H1 (cell line): ENCODE measurements at regions not wholly inside any gene's neighbourhood (a gene's known extent, or its start where the extent isn't known, plus 50 kb on each side); places are given as distances from the start of the nearest gene placed in this dataset.

Experiments used
- CTCF ChIA-PET: fragments of 300-600 bp; sonication (Branson Sonifier 250); formaldehyde crosslinking; loops from one replicate; lab custom pipeline; 2021; ENCODE audit not compliant: partially characterized antibody; lab: Charles Lee
- POLR2A ChIA-PET: fragments of 300-600 bp; sonication (Branson Sonifier 250); formaldehyde crosslinking; loops from one replicate; lab custom pipeline; 2021; ENCODE audit warnings: inconsistent platforms; ENCODE audit not compliant: partially characterized antibody; lab: Charles Lee
- DNase-seq, 2 experiments: peaks; one replicate each; pipeline versions ENCODE4 v3.0.0 to v3.0.0-alpha.2; 2010 to 2022; ENCODE audit warnings: low spot score in 2 of 2, low read depth in 1 of 2, mixed read lengths in 1 of 2
- FAIRE-seq: peaks from 2 replicates; lab custom pipeline; 2011; peaks lifted over from hg19 to GRCh38; lab: Jason Lieb, UNC
- H2AFZ ChIP-seq: 2 replicates; pipeline ENCODE4 v1.8.1; 2012; ENCODE audit warnings: low read length, inconsistent platforms
- H2AK5ac ChIP-seq: 2 replicates; pipeline ENCODE4 v1.6.1; 2013; ENCODE audit warnings: low read depth, low read length
- H2BK120ac ChIP-seq: replicated peaks from 2 replicates; pipeline ENCODE3; 2013; ENCODE audit warnings: low read depth, low read length, inconsistent platforms
- H2BK12ac ChIP-seq: 2 replicates; pipeline ENCODE4 v1.6.1; 2013; ENCODE audit warnings: low read depth, low read length
- H2BK15ac ChIP-seq: 2 replicates; pipeline ENCODE4 v1.6.1; 2013; ENCODE audit warnings: low read length
- H2BK20ac ChIP-seq: 2 replicates; pipeline ENCODE4 v1.6.1; 2013; ENCODE audit warnings: low read length
- H2BK5ac ChIP-seq: 2 replicates; pipeline ENCODE4 v1.6.1; 2013; ENCODE audit warnings: low read depth, low read length
- H3K14ac ChIP-seq: 2 replicates; pipeline ENCODE4 v1.6.1; 2013; ENCODE audit warnings: inconsistent platforms; ENCODE audit not compliant: insufficient read length
- H3K18ac ChIP-seq: 2 replicates; pipeline ENCODE4 v1.6.1; 2013; ENCODE audit warnings: low read length; ENCODE audit errors: extremely low read depth
- H3K23ac ChIP-seq: 2 replicates; pipeline ENCODE4 v1.6.1; 2013; ENCODE audit warnings: inconsistent platforms; ENCODE audit not compliant: insufficient read length
- H3K23me2 ChIP-seq: 2 replicates; pipeline ENCODE4 v1.6.1; 2013; ENCODE audit warnings: low read depth, low read length
- H3K27ac ChIP-seq: 2 replicates; pipeline ENCODE4 v1.6.1; 2011; ENCODE audit warnings: low read depth, low read length, inconsistent platforms
- H3K27me3 ChIP-seq, 4 experiments: replicated peaks in 1 of 4; 1 replicate in 1 of 4; 2 replicates in 3 of 4; pipeline versions ENCODE4 v1.6.1 to v1.8.1; 2011 to 2013; ENCODE audit warnings: low read length in 3 of 4, mild to moderate bottlenecking in 3 of 4, inconsistent platforms in 2 of 4, mixed read lengths in 2 of 4, moderate library complexity in 1 of 4; ENCODE audit not compliant: control insufficient read depth in 3 of 4, insufficient read depth in 3 of 4; ENCODE audit errors: extremely low read depth in 1 of 4
- H3K36me3 ChIP-seq, 4 experiments: 2 replicates each; pipeline versions ENCODE4 v1.6.1 to v1.8.1; 2011 to 2013; ENCODE audit warnings: mild to moderate bottlenecking in 4 of 4, low read length in 3 of 4, moderate library complexity in 2 of 4, control low read depth in 1 of 4, inconsistent platforms in 1 of 4; ENCODE audit not compliant: insufficient read depth in 4 of 4, control insufficient read depth in 2 of 4
- H3K4ac ChIP-seq: replicated peaks from 2 replicates; pipeline ENCODE3; 2013; ENCODE audit warnings: low read length, low read depth, mixed read lengths, inconsistent platforms; ENCODE audit not compliant: insufficient read length
- H3K4me1 ChIP-seq, 4 experiments: replicated peaks in 1 of 4; 1 replicate in 1 of 4; 2 replicates in 3 of 4; pipeline versions ENCODE4 v1.6.1 to v1.8.1; 2011 to 2013; ENCODE audit warnings: low read length in 3 of 4, inconsistent platforms in 2 of 4, mixed read lengths in 1 of 4; ENCODE audit not compliant: insufficient read depth in 4 of 4, control insufficient read depth in 3 of 4
- H3K4me2 ChIP-seq, 2 experiments: 2 replicates each; pipeline versions ENCODE4 v1.6.1 to v1.8.1; 2011 to 2013; ENCODE audit warnings: low read depth in 2 of 2, low read length in 2 of 2, control low read depth in 1 of 2, inconsistent platforms in 1 of 2, mild to moderate bottlenecking in 1 of 2; ENCODE audit not compliant: insufficient read depth in 1 of 2
- H3K4me3 ChIP-seq, 4 experiments: fragments of 200-600, 300-600 bp in 1 of 4; sonication (generic), shearing (Covaris generic), sonication (Bioruptor Twin) in 1 of 4; 2 replicates each; pipeline versions ENCODE4 v1.5.1 to v1.8.1; 2011 to 2016; ENCODE audit warnings: low read length in 4 of 4, low read depth in 3 of 4, control low read depth in 2 of 4, inconsistent platforms in 2 of 4, mild to moderate bottlenecking in 2 of 4, mixed read lengths in 1 of 4, moderate library complexity in 1 of 4; ENCODE audit not compliant: insufficient read depth in 2 of 4; ENCODE audit errors: extremely low read depth in 1 of 4
- H3K56ac ChIP-seq: replicated peaks from 2 replicates; pipeline ENCODE3; 2013; ENCODE audit warnings: low read depth, mild to moderate bottlenecking, mixed read lengths, low read length, inconsistent platforms; ENCODE audit not compliant: insufficient read length
- H3K79me1 ChIP-seq: 2 replicates; pipeline ENCODE4 v1.6.1; 2013; ENCODE audit warnings: low read depth, low read length, control low read depth
- H3K79me2 ChIP-seq, 2 experiments: 2 replicates each; pipeline versions ENCODE4 v1.6.1 to v1.8.1; 2012 to 2013; ENCODE audit warnings: low read length in 2 of 2, mild to moderate bottlenecking in 2 of 2, inconsistent platforms in 1 of 2; ENCODE audit not compliant: insufficient read depth in 2 of 2, control insufficient read depth in 1 of 2
- H3K9ac ChIP-seq, 4 experiments: replicated peaks in 1 of 4; 1 replicate in 1 of 4; 2 replicates in 3 of 4; pipeline versions ENCODE4 v1.6.1 to v1.8.1; 2011 to 2013; ENCODE audit warnings: low read depth in 3 of 4, low read length in 3 of 4, control low read depth in 2 of 4, mild to moderate bottlenecking in 2 of 4, moderate library complexity in 2 of 4, inconsistent platforms in 1 of 4; ENCODE audit errors: extremely low read depth in 1 of 4
- H3K9me3 ChIP-seq, 2 experiments: 2 replicates each; pipeline versions ENCODE4 v1.6.1 to v1.8.1; 2012 to 2013; ENCODE audit warnings: mild to moderate bottlenecking in 2 of 2, moderate library complexity in 2 of 2, control low read depth in 1 of 2, inconsistent platforms in 1 of 2, low read depth in 1 of 2, low read length in 1 of 2, mixed read lengths in 1 of 2; ENCODE audit not compliant: insufficient read depth in 2 of 2
- H4K20me1 ChIP-seq, 2 experiments: replicated peaks in 1 of 2; 2 replicates each; pipeline versions ENCODE3 to v1.8.1; 2011 to 2013; ENCODE audit warnings: inconsistent platforms in 2 of 2, low read length in 2 of 2, mild to moderate bottlenecking in 1 of 2; ENCODE audit not compliant: insufficient read depth in 2 of 2, control insufficient read depth in 1 of 2
- H4K5ac ChIP-seq: 2 replicates; pipeline ENCODE4 v1.6.1; 2013; ENCODE audit warnings: low read length, low read depth, mixed read lengths, inconsistent platforms; ENCODE audit not compliant: insufficient read length
- H4K8ac ChIP-seq: 2 replicates; pipeline ENCODE4 v1.8.0; 2013; ENCODE audit warnings: mild to moderate bottlenecking, moderate library complexity, low read length, inconsistent platforms; ENCODE audit not compliant: insufficient read depth; ENCODE audit errors: extremely low read depth
- H4K91ac ChIP-seq: replicated peaks from 2 replicates; pipeline ENCODE3; 2013; ENCODE audit warnings: low read length, mixed read lengths, inconsistent platforms; ENCODE audit not compliant: insufficient read length
- ASH2L ChIP-seq: fragments of 200-600, 300-600 bp; sonication (generic); IDR thresholded peaks from one replicate; pipeline ENCODE4 v1.7.1; 2017; ENCODE audit warnings: low read length
- ATF2 ChIP-seq: IDR thresholded peaks from 2 replicates; pipeline ENCODE4 v1.6.1; 2012; ENCODE audit warnings: low read length, inconsistent platforms
- BACH1 ChIP-seq: IDR thresholded peaks from 2 replicates; pipeline ENCODE4 v1.6.1; 2012; ENCODE audit warnings: low read length, improper control_type of control experiment
- CHD2 ChIP-seq: IDR thresholded peaks from 2 replicates; pipeline ENCODE4 v1.6.1; 2012; ENCODE audit warnings: low read length, improper control_type of control experiment
- CTBP2 ChIP-seq: IDR thresholded peaks from 2 replicates; pipeline ENCODE4 v1.7.0; 2011; ENCODE audit warnings: borderline replicate concordance, mild to moderate bottlenecking, moderate library complexity, mixed read lengths, low read length; ENCODE audit not compliant: insufficient read depth, insufficient read length
- EP300 ChIP-seq, 2 experiments: IDR thresholded peaks; 1 replicate in 1 of 2; 2 replicates in 1 of 2; pipeline ENCODE4 v1.6.1; 2011 to 2012; ENCODE audit warnings: low read depth in 2 of 2, low read length in 2 of 2, mild to moderate bottlenecking in 2 of 2, borderline replicate concordance in 1 of 2, inconsistent platforms in 1 of 2, moderate library complexity in 1 of 2
- GTF2F1 ChIP-seq: IDR thresholded peaks from 2 replicates; pipeline ENCODE4 v1.6.1; 2012; ENCODE audit warnings: low read depth, low read length, improper control_type of control experiment, borderline replicate concordance
- HDAC2 ChIP-seq, 2 experiments: fragments of 300-600 bp in 1 of 2; sonication (generic) in 1 of 2; IDR thresholded peaks; 2 replicates each; pipeline ENCODE4 v1.6.1; 2011 to 2012; ENCODE audit warnings: low read depth in 2 of 2, low read length in 2 of 2, mild to moderate bottlenecking in 2 of 2, moderate library complexity in 2 of 2, borderline replicate concordance in 1 of 2, inconsistent platforms in 1 of 2
- NANOG ChIP-seq: IDR thresholded peaks from 2 replicates; pipeline ENCODE4 v1.6.1; 2011; ENCODE audit warnings: low read length, low read depth, mild to moderate bottlenecking, inconsistent platforms; ENCODE audit not compliant: insufficient read depth, poor library complexity, severe bottlenecking
- POU5F1 ChIP-seq: IDR thresholded peaks from 2 replicates; pipeline ENCODE4 v1.6.1; 2011; ENCODE audit warnings: low read depth, mild to moderate bottlenecking, low read length, moderate library complexity
- SIN3A ChIP-seq, 2 experiments: IDR thresholded peaks in 1 of 2; conservative IDR thresholded peaks in 1 of 2; 2 replicates each; pipeline ENCODE4 v1.6.1; 2011 to 2012; ENCODE audit warnings: low read length in 2 of 2, improper control_type of control experiment in 1 of 2, low read depth in 1 of 2, mild to moderate bottlenecking in 1 of 2
- TBP ChIP-seq: IDR thresholded peaks from 2 replicates; pipeline ENCODE4 v1.6.1; 2011; ENCODE audit warnings: low read depth, low read length, improper control_type of control experiment
- WGBS, 2 experiments: shearing (Covaris generic) in 1 of 2; methylation state at CpG; one replicate each; pipeline versions ENCODE4 v1.1.6 to v1.1.7; 2013 to 2015; ENCODE audit warnings: low lambda C conversion rate in 2 of 2, mixed read lengths in 2 of 2, inconsistent platforms in 1 of 2, low coverage in 1 of 2, missing lambda C conversion rate in 1 of 2; ENCODE audit not compliant: insufficient replicate concordance in 2 of 2, insufficient coverage in 1 of 2, insufficient read length in 1 of 2; ENCODE audit errors: extremely low coverage in 1 of 2, missing lambda C conversion rate in 1 of 2; 5-methylcytosine and 5-hydroxymethylcytosine counted together

DNA sequence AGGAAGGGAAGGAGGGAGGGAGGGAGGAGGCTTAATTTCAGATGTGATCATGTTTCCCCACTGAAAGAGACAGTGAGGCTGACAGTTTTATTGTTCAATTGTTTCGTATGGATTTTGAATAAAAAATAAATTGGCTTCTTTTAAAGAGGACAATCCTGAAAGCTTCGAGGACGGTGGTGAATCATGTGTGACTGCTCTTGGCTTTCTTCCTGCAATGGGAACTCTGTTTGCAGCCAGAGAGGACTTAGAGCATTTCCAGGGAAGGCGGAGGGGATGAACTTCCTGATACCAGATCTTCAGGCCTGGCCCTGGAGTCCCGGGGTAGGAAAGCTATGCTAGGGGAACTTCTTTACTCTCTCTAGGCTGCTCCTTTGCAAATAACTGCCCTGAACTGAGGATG lies 72.8 kb upstream of the C16orf82 start:
- no peaks in the 10 kb centered on the region for H3K79me1 ChIP-seq
- no peak overlapping the region for H3K23ac ChIP-seq
- H3K27ac ChIP-seq: no peak overlapping the region
- no peak overlapping the region for H2BK5ac ChIP-seq
- H3K4me3 ChIP-seq: no peak overlapping the region
- no peaks in the 10 kb centered on the region for H3K36me3 ChIP-seq
- FAIRE-seq (no peak), DNase-seq (no peak)
- no peak overlapping the region for H2BK15ac ChIP-seq
- peaks cover 0 to 3% (median 2%) of the 10 kb centered on the region in 4 experiments; a peak in 1 of 7 replicates for H3K4me1 ChIP-seq
- no peak overlapping the region for H3K9ac ChIP-seq
- POLR2A ChIA-PET: no interaction called here
- H2AFZ ChIP-seq: 0 out of 2 replicates have a peak overlapping the region, but pooled peaks have one; percentile 20
- CTCF ChIA-PET: no interaction called here
- H2AK5ac ChIP-seq: no peak overlapping the region
- no peak overlapping the region for H2BK20ac ChIP-seq
- H3K18ac ChIP-seq: no peak overlapping the region
- WGBS, 2 experiments: 94% methylated on average over 5 of the region's 5 CpGs; no CpG with 5 or more reads in 1 of the 2 experiments
- H2BK120ac ChIP-seq: no peak overlapping the region
- no peaks in the 10 kb centered on the region for H3K79me2 ChIP-seq
- no peak overlapping the region for H4K91ac ChIP-seq
- H4K20me1 ChIP-seq: no peaks in the 10 kb centered on the region
- H3K4me2 ChIP-seq: no peak overlapping the region
- no peak overlapping the region for H3K56ac ChIP-seq
- H3K4ac ChIP-seq: no peak overlapping the region
- H3K27me3 ChIP-seq: peaks cover 0 to 2% (median 0%) of the 10 kb centered on the region in 4 experiments; a peak in 1 of 7 replicates
- H3K14ac ChIP-seq: no peak overlapping the region
- H2BK12ac ChIP-seq: no peak overlapping the region
- H3K9me3 ChIP-seq: peaks cover 0 to 3% of the 10 kb centered on the region in 2 experiments; a peak in 1 of 4 replicates
- 0 out of 2 replicates have a peak, but pooled peaks cover 2% of the 10 kb centered on the region for H3K23me2 ChIP-seq
- no peak overlapping the region for H4K5ac ChIP-seq
- no peak overlapping the region for H4K8ac ChIP-seq
- TF ChIP-seq TBP: no peak
- no peak for TF ChIP-seq ASH2L
- TF ChIP-seq EP300 (IDR thresholded peaks at IDR 0.05; ENCODE audit: borderline replicate concordance in 1 of 2, low read depth in 2 of 2, low read length in 2 of 2): no peak
- no peak for TF ChIP-seq ATF2
- no peak for TF ChIP-seq CHD2
- TF ChIP-seq HDAC2 (IDR thresholded peaks at IDR 0.05; ENCODE audit: borderline replicate concordance in 1 of 2, low read depth in 2 of 2, low read length in 2 of 2): no peak
- TF ChIP-seq POU5F1: no peak
- TF ChIP-seq CTBP2: no peak
- no peak for TF ChIP-seq BACH1
- TF ChIP-seq NANOG: no peak
- TF ChIP-seq GTF2F1: no peak
- TF ChIP-seq SIN3A (conservative IDR thresholded peaks at IDR 0.05 in 1 of 2, IDR thresholded peaks at IDR 0.05 in 1 of 2; ENCODE audit: low read depth in 1 of 2, low read length in 2 of 2): no peak
